ENCODE measurements at regions not wholly inside any gene's neighbourhood (a gene's known extent, or its start where the extent isn't known, plus 50 kb on each side); places are given as distances from the start of the nearest gene placed in this dataset.

DNA sequence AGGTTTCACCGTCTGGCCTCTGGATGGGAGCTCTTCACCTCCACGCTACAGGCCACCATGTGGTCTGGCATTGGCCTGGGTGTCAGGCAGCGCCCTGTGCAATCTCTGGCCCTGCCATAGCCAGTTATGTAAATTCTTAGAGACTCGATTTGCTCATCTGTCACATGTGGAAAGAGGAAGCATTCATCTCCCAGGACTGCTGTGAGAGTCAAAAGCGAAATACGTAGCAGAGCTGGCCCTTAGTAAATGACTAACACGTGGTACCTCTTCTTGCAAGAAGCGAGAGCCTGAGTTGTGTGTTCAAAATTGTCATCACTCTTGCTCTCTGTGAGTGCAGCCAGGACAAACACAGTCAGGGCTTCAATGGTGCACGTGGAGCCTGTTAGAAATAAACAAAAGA lies 159.0 kb upstream of the BACE2 start:
- Histone ChIP-seq H3K36me3 (replicated peaks in 1 of 2; ENCODE audit: control insufficient read depth in 1 of 2, insufficient read depth in 2 of 2, low read length in 1 of 2) (no peaks in the 10 kb centered on the region), H3K9ac (no peak overlapping the region), H3K4me1 (ENCODE audit: control insufficient read depth in 1 of 2, insufficient read depth in 2 of 2, low read depth in 1 of 2, low read length in 1 of 2) (no peaks in the 10 kb centered on the region), H3F3A (replicated peaks; ENCODE audit: insufficient read depth) (no peaks in the 10 kb centered on the region), H4K20me1 (ENCODE audit: insufficient read depth) (no peaks in the 10 kb centered on the region), H3K27ac (ENCODE audit: low read depth in 2 of 2, low read length in 1 of 2) (no peak overlapping the region), H3K4me2 (no peak overlapping the region), H3K4me3 (ENCODE audit: low read depth in 2 of 2, low read length in 1 of 2) (no peak overlapping the region), H3K9me2 (no peaks in the 10 kb centered on the region), H2AFZ (ENCODE audit: low read depth) (no peak overlapping the region), H3K79me2 (ENCODE audit: insufficient read depth) (no peaks in the 10 kb centered on the region), H3K27me3 (ENCODE audit: insufficient read depth) (no peaks in the 10 kb centered on the region), H3K9me3 (no peaks in the 10 kb centered on the region; the same call in 1 of the 2 replicates)
- POLR2A ChIA-PET: no interaction called here
- CTCF ChIA-PET: no interaction called here
- DNase-seq: no peak
- TF ChIP-seq, protein P1, sequence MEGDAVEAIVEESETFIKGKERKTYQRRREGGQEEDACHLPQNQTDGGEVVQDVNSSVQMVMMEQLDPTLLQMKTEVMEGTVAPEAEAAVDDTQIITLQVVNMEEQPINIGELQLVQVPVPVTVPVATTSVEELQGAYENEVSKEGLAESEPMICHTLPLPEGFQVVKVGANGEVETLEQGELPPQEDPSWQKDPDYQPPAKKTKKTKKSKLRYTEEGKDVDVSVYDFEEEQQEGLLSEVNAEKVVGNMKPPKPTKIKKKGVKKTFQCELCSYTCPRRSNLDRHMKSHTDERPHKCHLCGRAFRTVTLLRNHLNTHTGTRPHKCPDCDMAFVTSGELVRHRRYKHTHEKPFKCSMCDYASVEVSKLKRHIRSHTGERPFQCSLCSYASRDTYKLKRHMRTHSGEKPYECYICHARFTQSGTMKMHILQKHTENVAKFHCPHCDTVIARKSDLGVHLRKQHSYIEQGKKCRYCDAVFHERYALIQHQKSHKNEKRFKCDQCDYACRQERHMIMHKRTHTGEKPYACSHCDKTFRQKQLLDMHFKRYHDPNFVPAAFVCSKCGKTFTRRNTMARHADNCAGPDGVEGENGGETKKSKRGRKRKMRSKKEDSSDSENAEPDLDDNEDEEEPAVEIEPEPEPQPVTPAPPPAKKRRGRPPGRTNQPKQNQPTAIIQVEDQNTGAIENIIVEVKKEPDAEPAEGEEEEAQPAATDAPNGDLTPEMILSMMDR (IDR thresholded peaks at IDR 0.05): no peak
- TF ChIP-seq NRF1 (IDR thresholded peaks at IDR 0.05; ENCODE audit: low read depth, low read length): no peak
- no peak for TF ChIP-seq TEAD4 (IDR thresholded peaks at IDR 0.05; ENCODE audit: borderline replicate concordance, insufficient read depth)
- TF ChIP-seq, protein P2, sequence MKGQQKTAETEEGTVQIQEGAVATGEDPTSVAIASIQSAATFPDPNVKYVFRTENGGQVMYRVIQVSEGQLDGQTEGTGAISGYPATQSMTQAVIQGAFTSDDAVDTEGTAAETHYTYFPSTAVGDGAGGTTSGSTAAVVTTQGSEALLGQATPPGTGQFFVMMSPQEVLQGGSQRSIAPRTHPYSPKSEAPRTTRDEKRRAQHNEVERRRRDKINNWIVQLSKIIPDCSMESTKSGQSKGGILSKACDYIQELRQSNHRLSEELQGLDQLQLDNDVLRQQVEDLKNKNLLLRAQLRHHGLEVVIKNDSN (IDR thresholded peaks at IDR 0.05; ENCODE audit: borderline replicate concordance, low read depth): no peak
- no peak for TF ChIP-seq POLR2AphosphoS5 (IDR thresholded peaks at IDR 0.05; ENCODE audit: low read depth, low read length)
- TF ChIP-seq, protein P3, sequence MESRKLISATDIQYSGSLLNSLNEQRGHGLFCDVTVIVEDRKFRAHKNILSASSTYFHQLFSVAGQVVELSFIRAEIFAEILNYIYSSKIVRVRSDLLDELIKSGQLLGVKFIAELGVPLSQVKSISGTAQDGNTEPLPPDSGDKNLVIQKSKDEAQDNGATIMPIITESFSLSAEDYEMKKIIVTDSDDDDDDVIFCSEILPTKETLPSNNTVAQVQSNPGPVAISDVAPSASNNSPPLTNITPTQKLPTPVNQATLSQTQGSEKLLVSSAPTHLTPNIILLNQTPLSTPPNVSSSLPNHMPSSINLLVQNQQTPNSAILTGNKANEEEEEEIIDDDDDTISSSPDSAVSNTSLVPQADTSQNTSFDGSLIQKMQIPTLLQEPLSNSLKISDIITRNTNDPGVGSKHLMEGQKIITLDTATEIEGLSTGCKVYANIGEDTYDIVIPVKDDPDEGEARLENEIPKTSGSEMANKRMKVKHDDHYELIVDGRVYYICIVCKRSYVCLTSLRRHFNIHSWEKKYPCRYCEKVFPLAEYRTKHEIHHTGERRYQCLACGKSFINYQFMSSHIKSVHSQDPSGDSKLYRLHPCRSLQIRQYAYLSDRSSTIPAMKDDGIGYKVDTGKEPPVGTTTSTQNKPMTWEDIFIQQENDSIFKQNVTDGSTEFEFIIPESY (IDR thresholded peaks at IDR 0.05; ENCODE audit: borderline replicate concordance, low read depth): no peak
- 28% methylated on average over 8 of the region's 9 CpGs for WGBS (ENCODE audit: low lambda C conversion rate)

DNA sequence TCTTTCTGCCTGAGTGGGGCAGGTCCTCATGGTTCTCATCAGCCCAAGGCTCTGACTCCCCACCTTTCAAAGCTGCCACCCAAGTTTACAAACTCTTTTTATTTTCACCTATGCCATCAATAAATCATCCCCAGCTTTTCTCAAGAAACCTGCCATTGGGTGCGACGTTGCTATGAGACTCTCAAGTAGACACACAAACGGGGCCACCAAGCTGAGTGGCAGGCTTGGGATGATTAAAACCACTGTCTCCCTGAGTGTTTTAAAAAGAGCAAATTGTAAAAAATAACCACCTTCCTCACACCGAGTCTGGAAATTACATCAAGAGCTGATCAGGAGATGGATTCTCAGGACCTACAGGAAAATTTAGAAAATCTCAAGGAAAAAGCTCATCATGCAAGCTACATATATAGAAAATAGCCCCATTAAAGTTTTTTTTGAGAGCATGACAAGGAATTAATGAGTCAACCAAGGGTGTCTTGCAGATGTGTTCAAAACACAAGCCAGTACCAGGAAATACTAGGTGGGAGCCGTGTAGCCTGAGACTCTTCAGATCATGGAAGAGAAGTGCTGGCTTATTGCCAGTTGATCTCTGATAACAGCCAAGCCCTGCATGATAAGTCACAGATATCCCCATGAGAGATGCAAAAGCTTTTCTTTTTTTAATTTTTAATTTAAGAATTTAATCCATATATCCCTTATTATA lies 158.4 kb upstream of the BACE2 start:
- Histone ChIP-seq H3K27ac (ENCODE audit: low read depth in 2 of 2, low read length in 1 of 2) (no peak overlapping the region), H3K9me2 (no peaks in the 10 kb centered on the region), H3K36me3 (replicated peaks in 1 of 2; ENCODE audit: control insufficient read depth in 1 of 2, insufficient read depth in 2 of 2, low read length in 1 of 2) (no peaks in the 10 kb centered on the region), H3K79me2 (ENCODE audit: insufficient read depth) (no peaks in the 10 kb centered on the region), H3K9me3 (no peaks in the 10 kb centered on the region; the same call in 1 of the 2 replicates), H3K27me3 (ENCODE audit: insufficient read depth) (no peaks in the 10 kb centered on the region), H3K4me3 (ENCODE audit: low read depth in 2 of 2, low read length in 1 of 2) (no peak overlapping the region), H4K20me1 (ENCODE audit: insufficient read depth) (no peaks in the 10 kb centered on the region), H3F3A (replicated peaks; ENCODE audit: insufficient read depth) (no peaks in the 10 kb centered on the region), H3K9ac (no peak overlapping the region), H3K4me1 (ENCODE audit: control insufficient read depth in 1 of 2, insufficient read depth in 2 of 2, low read depth in 1 of 2, low read length in 1 of 2) (no peaks in the 10 kb centered on the region), H2AFZ (ENCODE audit: low read depth) (no peak overlapping the region), H3K4me2 (no peak overlapping the region)
- ChIA-PET CTCF (interaction anchor here (1.2 kb wide), 1 partner anchor 866 kb away, joined by 3 read pairs; no protein-coding TSS in a partner anchor), POLR2A (no interaction called here)
- 34% methylated on average over 5 of the region's 5 CpGs for WGBS (ENCODE audit: low lambda C conversion rate)
- peak; percentile 21 for DNase-seq
- TF ChIP-seq, protein P4, sequence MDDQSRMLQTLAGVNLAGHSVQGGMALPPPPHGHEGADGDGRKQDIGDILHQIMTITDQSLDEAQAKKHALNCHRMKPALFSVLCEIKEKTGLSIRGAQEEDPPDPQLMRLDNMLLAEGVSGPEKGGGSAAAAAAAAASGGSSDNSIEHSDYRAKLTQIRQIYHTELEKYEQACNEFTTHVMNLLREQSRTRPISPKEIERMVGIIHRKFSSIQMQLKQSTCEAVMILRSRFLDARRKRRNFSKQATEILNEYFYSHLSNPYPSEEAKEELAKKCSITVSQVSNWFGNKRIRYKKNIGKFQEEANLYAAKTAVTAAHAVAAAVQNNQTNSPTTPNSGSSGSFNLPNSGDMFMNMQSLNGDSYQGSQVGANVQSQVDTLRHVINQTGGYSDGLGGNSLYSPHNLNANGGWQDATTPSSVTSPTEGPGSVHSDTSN (IDR thresholded peaks at IDR 0.05): no peak
- TF ChIP-seq FOSL2 (IDR thresholded peaks at IDR 0.05; ENCODE audit: borderline replicate concordance, low read depth) (no peak), RCOR1 (IDR thresholded peaks at IDR 0.05; ENCODE audit: low read length) (no peak), ELF1 (IDR thresholded peaks at IDR 0.05) (no peak), POLR2AphosphoS5 (IDR thresholded peaks at IDR 0.05; ENCODE audit: low read depth, low read length) (no peak), YY1 (IDR thresholded peaks at IDR 0.05; ENCODE audit: low read depth) (no peak), GABPA (IDR thresholded peaks at IDR 0.05; ENCODE audit: low read depth) (no peak), TAF1 (IDR thresholded peaks at IDR 0.05; ENCODE audit: borderline replicate concordance, low read depth, low read length) (no peak), FOXM1 (IDR thresholded peaks at IDR 0.05; ENCODE audit: low read depth) (no peak), CHD2 (IDR thresholded peaks at IDR 0.05; ENCODE audit: low read length, partially characterized antibody) (no peak), NRF1 (IDR thresholded peaks at IDR 0.05; ENCODE audit: low read depth, low read length) (no peak)
- TF ChIP-seq, protein P2 (IDR thresholded peaks at IDR 0.05; ENCODE audit: borderline replicate concordance, low read depth): no peak
- TF ChIP-seq, protein P5, sequence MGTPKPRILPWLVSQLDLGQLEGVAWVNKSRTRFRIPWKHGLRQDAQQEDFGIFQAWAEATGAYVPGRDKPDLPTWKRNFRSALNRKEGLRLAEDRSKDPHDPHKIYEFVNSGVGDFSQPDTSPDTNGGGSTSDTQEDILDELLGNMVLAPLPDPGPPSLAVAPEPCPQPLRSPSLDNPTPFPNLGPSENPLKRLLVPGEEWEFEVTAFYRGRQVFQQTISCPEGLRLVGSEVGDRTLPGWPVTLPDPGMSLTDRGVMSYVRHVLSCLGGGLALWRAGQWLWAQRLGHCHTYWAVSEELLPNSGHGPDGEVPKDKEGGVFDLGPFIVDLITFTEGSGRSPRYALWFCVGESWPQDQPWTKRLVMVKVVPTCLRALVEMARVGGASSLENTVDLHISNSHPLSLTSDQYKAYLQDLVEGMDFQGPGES (IDR thresholded peaks at IDR 0.05; ENCODE audit: low read depth, low read length): no peak
- TF ChIP-seq, protein P3 (IDR thresholded peaks at IDR 0.05; ENCODE audit: borderline replicate concordance, low read depth): no peak

All from SK-N-SH (cell line).